H1 (cell line): ENCODE measurements at regions not wholly inside any gene's neighbourhood (a gene's known extent, or its start where the extent isn't known, plus 50 kb on each side); places are given as distances from the start of the nearest gene placed in this dataset.

Source experiments
- CTCF ChIA-PET: fragments of 300-600 bp; sonication (Branson Sonifier 250); formaldehyde crosslinking; loops from one replicate; lab custom pipeline; 2021; ENCODE audit not compliant: partially characterized antibody; lab: Charles Lee
- POLR2A ChIA-PET: fragments of 300-600 bp; sonication (Branson Sonifier 250); formaldehyde crosslinking; loops from one replicate; lab custom pipeline; 2021; ENCODE audit warnings: inconsistent platforms; ENCODE audit not compliant: partially characterized antibody; lab: Charles Lee
- DNase-seq, 2 experiments: peaks; one replicate each; pipeline versions ENCODE4 v3.0.0 to v3.0.0-alpha.2; 2010 to 2022; ENCODE audit warnings: low spot score in 2 of 2, low read depth in 1 of 2, mixed read lengths in 1 of 2
- FAIRE-seq: peaks from 2 replicates; lab custom pipeline; 2011; peaks lifted over from hg19 to GRCh38; lab: Jason Lieb, UNC
- H2AFZ ChIP-seq: 2 replicates; pipeline ENCODE4 v1.8.1; 2012; ENCODE audit warnings: low read length, inconsistent platforms
- H2AK5ac ChIP-seq: 2 replicates; pipeline ENCODE4 v1.6.1; 2013; ENCODE audit warnings: low read depth, low read length
- H2BK120ac ChIP-seq: replicated peaks from 2 replicates; pipeline ENCODE3; 2013; ENCODE audit warnings: low read depth, low read length, inconsistent platforms
- H2BK12ac ChIP-seq: 2 replicates; pipeline ENCODE4 v1.6.1; 2013; ENCODE audit warnings: low read depth, low read length
- H2BK15ac ChIP-seq: 2 replicates; pipeline ENCODE4 v1.6.1; 2013; ENCODE audit warnings: low read length
- H2BK20ac ChIP-seq: 2 replicates; pipeline ENCODE4 v1.6.1; 2013; ENCODE audit warnings: low read length
- H2BK5ac ChIP-seq: 2 replicates; pipeline ENCODE4 v1.6.1; 2013; ENCODE audit warnings: low read depth, low read length
- H3K14ac ChIP-seq: 2 replicates; pipeline ENCODE4 v1.6.1; 2013; ENCODE audit warnings: inconsistent platforms; ENCODE audit not compliant: insufficient read length
- H3K18ac ChIP-seq: 2 replicates; pipeline ENCODE4 v1.6.1; 2013; ENCODE audit warnings: low read length; ENCODE audit errors: extremely low read depth
- H3K23ac ChIP-seq: 2 replicates; pipeline ENCODE4 v1.6.1; 2013; ENCODE audit warnings: inconsistent platforms; ENCODE audit not compliant: insufficient read length
- H3K23me2 ChIP-seq: 2 replicates; pipeline ENCODE4 v1.6.1; 2013; ENCODE audit warnings: low read depth, low read length
- H3K27ac ChIP-seq: 2 replicates; pipeline ENCODE4 v1.6.1; 2011; ENCODE audit warnings: low read depth, low read length, inconsistent platforms
- H3K27me3 ChIP-seq, 4 experiments: replicated peaks in 1 of 4; 1 replicate in 1 of 4; 2 replicates in 3 of 4; pipeline versions ENCODE4 v1.6.1 to v1.8.1; 2011 to 2013; ENCODE audit warnings: low read length in 3 of 4, mild to moderate bottlenecking in 3 of 4, inconsistent platforms in 2 of 4, mixed read lengths in 2 of 4, moderate library complexity in 1 of 4; ENCODE audit not compliant: control insufficient read depth in 3 of 4, insufficient read depth in 3 of 4; ENCODE audit errors: extremely low read depth in 1 of 4
- H3K36me3 ChIP-seq, 4 experiments: 2 replicates each; pipeline versions ENCODE4 v1.6.1 to v1.8.1; 2011 to 2013; ENCODE audit warnings: mild to moderate bottlenecking in 4 of 4, low read length in 3 of 4, moderate library complexity in 2 of 4, control low read depth in 1 of 4, inconsistent platforms in 1 of 4; ENCODE audit not compliant: insufficient read depth in 4 of 4, control insufficient read depth in 2 of 4
- H3K4ac ChIP-seq: replicated peaks from 2 replicates; pipeline ENCODE3; 2013; ENCODE audit warnings: low read length, low read depth, mixed read lengths, inconsistent platforms; ENCODE audit not compliant: insufficient read length
- H3K4me1 ChIP-seq, 4 experiments: replicated peaks in 1 of 4; 1 replicate in 1 of 4; 2 replicates in 3 of 4; pipeline versions ENCODE4 v1.6.1 to v1.8.1; 2011 to 2013; ENCODE audit warnings: low read length in 3 of 4, inconsistent platforms in 2 of 4, mixed read lengths in 1 of 4; ENCODE audit not compliant: insufficient read depth in 4 of 4, control insufficient read depth in 3 of 4
- H3K4me2 ChIP-seq, 2 experiments: 2 replicates each; pipeline versions ENCODE4 v1.6.1 to v1.8.1; 2011 to 2013; ENCODE audit warnings: low read depth in 2 of 2, low read length in 2 of 2, control low read depth in 1 of 2, inconsistent platforms in 1 of 2, mild to moderate bottlenecking in 1 of 2; ENCODE audit not compliant: insufficient read depth in 1 of 2
- H3K4me3 ChIP-seq, 4 experiments: fragments of 200-600, 300-600 bp in 1 of 4; sonication (generic), shearing (Covaris generic), sonication (Bioruptor Twin) in 1 of 4; 2 replicates each; pipeline versions ENCODE4 v1.5.1 to v1.8.1; 2011 to 2016; ENCODE audit warnings: low read length in 4 of 4, low read depth in 3 of 4, control low read depth in 2 of 4, inconsistent platforms in 2 of 4, mild to moderate bottlenecking in 2 of 4, mixed read lengths in 1 of 4, moderate library complexity in 1 of 4; ENCODE audit not compliant: insufficient read depth in 2 of 4; ENCODE audit errors: extremely low read depth in 1 of 4
- H3K56ac ChIP-seq: replicated peaks from 2 replicates; pipeline ENCODE3; 2013; ENCODE audit warnings: low read depth, mild to moderate bottlenecking, mixed read lengths, low read length, inconsistent platforms; ENCODE audit not compliant: insufficient read length
- H3K79me1 ChIP-seq: 2 replicates; pipeline ENCODE4 v1.6.1; 2013; ENCODE audit warnings: low read depth, low read length, control low read depth
- H3K79me2 ChIP-seq, 2 experiments: 2 replicates each; pipeline versions ENCODE4 v1.6.1 to v1.8.1; 2012 to 2013; ENCODE audit warnings: low read length in 2 of 2, mild to moderate bottlenecking in 2 of 2, inconsistent platforms in 1 of 2; ENCODE audit not compliant: insufficient read depth in 2 of 2, control insufficient read depth in 1 of 2
- H3K9ac ChIP-seq, 4 experiments: replicated peaks in 1 of 4; 1 replicate in 1 of 4; 2 replicates in 3 of 4; pipeline versions ENCODE4 v1.6.1 to v1.8.1; 2011 to 2013; ENCODE audit warnings: low read depth in 3 of 4, low read length in 3 of 4, control low read depth in 2 of 4, mild to moderate bottlenecking in 2 of 4, moderate library complexity in 2 of 4, inconsistent platforms in 1 of 4; ENCODE audit errors: extremely low read depth in 1 of 4
- H3K9me3 ChIP-seq, 2 experiments: 2 replicates each; pipeline versions ENCODE4 v1.6.1 to v1.8.1; 2012 to 2013; ENCODE audit warnings: mild to moderate bottlenecking in 2 of 2, moderate library complexity in 2 of 2, control low read depth in 1 of 2, inconsistent platforms in 1 of 2, low read depth in 1 of 2, low read length in 1 of 2, mixed read lengths in 1 of 2; ENCODE audit not compliant: insufficient read depth in 2 of 2
- H4K20me1 ChIP-seq, 2 experiments: replicated peaks in 1 of 2; 2 replicates each; pipeline versions ENCODE3 to v1.8.1; 2011 to 2013; ENCODE audit warnings: inconsistent platforms in 2 of 2, low read length in 2 of 2, mild to moderate bottlenecking in 1 of 2; ENCODE audit not compliant: insufficient read depth in 2 of 2, control insufficient read depth in 1 of 2
- H4K5ac ChIP-seq: 2 replicates; pipeline ENCODE4 v1.6.1; 2013; ENCODE audit warnings: low read length, low read depth, mixed read lengths, inconsistent platforms; ENCODE audit not compliant: insufficient read length
- H4K8ac ChIP-seq: 2 replicates; pipeline ENCODE4 v1.8.0; 2013; ENCODE audit warnings: mild to moderate bottlenecking, moderate library complexity, low read length, inconsistent platforms; ENCODE audit not compliant: insufficient read depth; ENCODE audit errors: extremely low read depth
- H4K91ac ChIP-seq: replicated peaks from 2 replicates; pipeline ENCODE3; 2013; ENCODE audit warnings: low read length, mixed read lengths, inconsistent platforms; ENCODE audit not compliant: insufficient read length
- TEAD4 ChIP-seq: IDR thresholded peaks from 2 replicates; pipeline ENCODE4 v1.6.1; 2012; ENCODE audit warnings: low read depth, low read length, inconsistent platforms, mixed read lengths
- WGBS, 2 experiments: shearing (Covaris generic) in 1 of 2; methylation state at CpG; one replicate each; pipeline versions ENCODE4 v1.1.6 to v1.1.7; 2013 to 2015; ENCODE audit warnings: low lambda C conversion rate in 2 of 2, mixed read lengths in 2 of 2, inconsistent platforms in 1 of 2, low coverage in 1 of 2, missing lambda C conversion rate in 1 of 2; ENCODE audit not compliant: insufficient replicate concordance in 2 of 2, insufficient coverage in 1 of 2, insufficient read length in 1 of 2; ENCODE audit errors: extremely low coverage in 1 of 2, missing lambda C conversion rate in 1 of 2; 5-methylcytosine and 5-hydroxymethylcytosine counted together

- Histone ChIP-seq H2AK5ac (no peak overlapping the region), H4K20me1 (no peaks in the 10 kb centered on the region), H3K23me2 (no peaks in the 10 kb centered on the region), H3K79me2 (no peaks in the 10 kb centered on the region), H3K18ac (no peak overlapping the region), H3K9ac (no peak overlapping the region), H2BK5ac (no peak overlapping the region), H2BK12ac (no peak overlapping the region), H2AFZ (no peak overlapping the region), H4K91ac (no peak overlapping the region), H4K8ac (no peak overlapping the region), H2BK120ac (no peak overlapping the region), H3K79me1 (no peaks in the 10 kb centered on the region), H3K14ac (no peak overlapping the region), H2BK15ac (no peak overlapping the region), H3K27ac (no peak overlapping the region), H3K4ac (no peak overlapping the region), H3K27me3 (no peaks in the 10 kb centered on the region), H3K56ac (no peak overlapping the region), H4K5ac (no peak overlapping the region), H3K4me1 (no peaks in the 10 kb centered on the region), H3K4me3 (no peak overlapping the region), H3K4me2 (no peak overlapping the region), H2BK20ac (no peak overlapping the region), H3K36me3 (no peaks in the 10 kb centered on the region), H3K9me3 (no peaks in the 10 kb centered on the region), H3K23ac (no peak overlapping the region)
- DNase-seq: no peak
- FAIRE-seq: no peak
- TF ChIP-seq TEAD4: no peak
- 93% methylated on average over 1 of the region's 1 CpG; no CpG with 5 or more reads in 1 of the 2 experiments for WGBS, 2 experiments
- CTCF ChIA-PET: no interaction called here
- POLR2A ChIA-PET: no interaction called here
Measured at GRCh38 chr2:139940686-139941085, 1160.5 kb upstream of the NXPH2 start.
